Brain microvascular endothelial cell (primary cell): ENCODE measurements at regions not wholly inside any gene's neighbourhood (a gene's known extent, or its start where the extent isn't known, plus 50 kb on each side); places are given as distances from the start of the nearest gene placed in this dataset.

Experiments used
- DNase-seq: peaks from one replicate; pipeline ENCODE4 v3.0.0-alpha.2; 2020
- H3K27ac ChIP-seq: fragments of 250-450 bp; sonication (Bioruptor Pico); 2 replicates; pipeline ENCODE4 v1.5.1; 2020; ENCODE audit warnings: mild to moderate bottlenecking, moderate library complexity
- H3K27me3 ChIP-seq: fragments of 250-450 bp; sonication (Bioruptor Pico); replicated peaks from 2 replicates; pipeline ENCODE4 v1.5.1; 2020; ENCODE audit warnings: mild to moderate bottlenecking
- H3K36me3 ChIP-seq: fragments of 250-450 bp; sonication (Bioruptor Pico); replicated peaks from 2 replicates; pipeline ENCODE4 v1.5.1; 2020; ENCODE audit warnings: mild to moderate bottlenecking
- H3K4me3 ChIP-seq: 2 replicates; pipeline ENCODE4 v1.5.1; 2011; ENCODE audit warnings: low read depth, mild to moderate bottlenecking, control low read depth, low read length, moderate library complexity
- CTCF ChIP-seq: IDR thresholded peaks from 2 replicates; pipeline ENCODE4 v1.5.1; 2011; ENCODE audit warnings: low read depth, mild to moderate bottlenecking, moderate library complexity, low read length, control low read depth, inconsistent platforms; ENCODE audit errors: missing control alignments
- in situ Hi-C: cut with HindIII; loops from 2 replicates; pipeline ENCODE4 v1.10.0; 2017; ENCODE audit warnings: low sequenced_read_pairs, low pct_ligation_motif_present

GRCh38 chr1:188888386-188888785, 1589.3 kb downstream of the BRINP3 start:
- no peak for DNase-seq
- Histone ChIP-seq H3K36me3 (no peaks in the 10 kb centered on the region), H3K27me3 (no peaks in the 10 kb centered on the region), H3K27ac (no peak overlapping the region), H3K4me3 (no peak overlapping the region)
- in situ Hi-C loops = no loop called here
- no peak for TF ChIP-seq CTCF

GRCh38 chr1:188889166-188889565, 1588.5 kb downstream of the BRINP3 start:
- no peak for DNase-seq
- no peak for TF ChIP-seq CTCF
- Histone ChIP-seq H3K4me3 (no peak overlapping the region), H3K27me3 (no peaks in the 10 kb centered on the region), H3K27ac (no peak overlapping the region), H3K36me3 (no peaks in the 10 kb centered on the region)
- in situ Hi-C loops = no loop called here

GRCh38 chr1:188891958-188892357, 1585.7 kb downstream of the BRINP3 start:
- in situ Hi-C loops = no loop called here
- no peak overlapping the region for H3K4me3 ChIP-seq

GRCh38 chr1:188895611-188896010, 1582.1 kb downstream of the BRINP3 start:
- TF ChIP-seq CTCF = no peak
- no peak for DNase-seq
- H3K27ac ChIP-seq = no peak overlapping the region
- H3K4me3 ChIP-seq = no peak overlapping the region
- in situ Hi-C loops = no loop called here
- H3K27me3 ChIP-seq = no peaks in the 10 kb centered on the region
- no peaks in the 10 kb centered on the region for H3K36me3 ChIP-seq

More at GRCh38 chr1:188891958-188892357, 1585.7 kb downstream of the BRINP3 start:
- TF ChIP-seq CTCF = no peak
- Histone ChIP-seq H3K36me3 (no peaks in the 10 kb centered on the region), H3K27me3 (no peaks in the 10 kb centered on the region), H3K27ac (no peak overlapping the region)
- DNase-seq = no peak

- Histone ChIP-seq H3K4me3 (no peak overlapping the region), H3K36me3 (no peaks in the 10 kb centered on the region), H3K27ac (no peak overlapping the region), H3K27me3 (no peaks in the 10 kb centered on the region)
- DNase-seq = no peak
- no peak for TF ChIP-seq CTCF
- in situ Hi-C loops = no loop called here
Measured at GRCh38 chr1:188903241-188903640, 1574.4 kb downstream of the BRINP3 start.

GRCh38 chr1:188904201-188904600, 1573.5 kb downstream of the BRINP3 start:
- TF ChIP-seq CTCF = no peak
- no peak for DNase-seq
- in situ Hi-C loops = no loop called here
- H3K36me3 ChIP-seq = no peaks in the 10 kb centered on the region
- H3K27ac ChIP-seq = no peak overlapping the region
- H3K27me3 ChIP-seq = no peaks in the 10 kb centered on the region
- H3K4me3 ChIP-seq = no peak overlapping the region
